ENCODE measurements at regions not wholly inside any gene's neighbourhood (a gene's known extent, or its start where the extent isn't known, plus 50 kb on each side); places are given as distances from the start of the nearest gene placed in this dataset.

DNA sequence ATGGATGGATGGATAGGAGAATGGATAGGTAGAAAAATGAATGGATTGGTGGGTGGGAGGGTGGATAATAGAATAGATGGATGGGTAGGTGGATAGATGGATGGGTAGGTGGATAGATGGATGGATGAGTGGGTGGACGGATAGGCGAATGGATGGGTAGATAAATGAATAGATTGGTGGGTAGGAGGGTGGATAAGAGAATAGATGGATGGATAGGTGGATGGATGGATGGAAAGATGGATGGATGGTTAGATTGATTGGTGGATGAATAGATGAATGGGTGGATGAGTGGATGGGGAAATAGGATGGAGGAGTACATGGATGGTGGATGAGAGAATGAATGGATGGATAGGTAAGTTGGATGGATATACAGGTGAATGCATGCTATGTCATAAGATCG, 110.5 kb downstream of the CEBPB start:
- no peak for DNase-seq (ENCODE audit: low spot score)

DNA sequence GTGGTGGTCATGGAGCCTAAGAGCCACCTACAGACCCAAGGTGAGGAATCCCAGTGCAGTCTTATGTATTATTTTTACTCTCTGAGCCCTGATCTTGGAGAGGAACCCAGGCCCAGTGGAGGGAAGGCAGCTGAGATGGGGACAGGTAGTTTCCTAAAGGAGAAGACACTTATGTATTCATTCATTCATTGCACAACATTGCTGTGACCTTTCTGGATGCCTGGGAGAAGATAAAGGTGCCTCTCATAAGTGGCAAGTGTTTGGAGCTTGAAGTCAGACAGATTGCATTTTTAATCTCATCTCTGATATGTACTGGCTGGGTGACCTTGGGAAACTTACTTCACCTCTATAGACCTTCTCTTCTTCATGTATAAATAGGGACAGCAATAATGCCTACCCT, 111.1 kb downstream of the CEBPB start:
- no peak for DNase-seq (ENCODE audit: low spot score)

DNA sequence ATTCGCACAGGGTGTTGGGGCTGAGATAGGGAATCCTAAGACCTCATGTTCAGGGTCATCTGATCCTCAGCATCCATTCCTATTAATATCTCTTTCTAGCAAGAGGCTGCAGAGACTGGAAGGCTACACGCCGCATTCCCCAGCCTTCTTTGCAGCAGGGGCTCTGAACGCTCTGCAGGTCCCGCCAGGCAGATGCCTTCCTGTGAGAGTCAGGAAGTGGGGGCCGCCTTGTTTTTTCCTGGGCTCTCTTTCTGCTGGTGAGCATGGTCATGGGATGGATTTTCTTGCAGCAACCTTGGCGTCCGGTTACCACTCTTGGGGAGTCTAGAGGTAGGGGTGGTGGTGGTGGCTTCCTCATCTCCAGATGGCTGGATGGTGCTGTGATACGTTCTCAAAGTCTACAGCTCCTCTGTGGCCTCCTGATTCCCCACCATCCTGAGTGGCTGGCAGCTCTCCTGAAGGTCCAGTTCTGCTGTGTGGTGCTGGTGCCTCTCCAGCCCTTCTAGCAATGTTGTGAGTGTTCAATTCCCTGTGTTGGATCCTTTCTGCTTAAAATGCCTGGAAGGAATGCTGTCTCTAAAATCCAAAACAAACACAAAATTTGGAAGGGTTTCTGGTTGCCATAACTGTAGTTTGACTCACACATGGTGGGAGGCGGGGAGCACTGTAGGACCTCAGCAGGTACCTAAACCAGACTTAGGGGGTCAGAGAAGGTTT, 111.9 kb downstream of the CEBPB start:
- peak; percentile 37 for DNase-seq (ENCODE audit: low spot score)

- DNase-seq (ENCODE audit: low spot score) = peak; percentile 45
Observed at GRCh38 chr20:50303573-50304500, 113.2 kb downstream of the CEBPB start.

GRCh38 chr20:50304501-50304856, 113.8 kb downstream of the CEBPB start:
- DNase-seq (ENCODE audit: low spot score) = peak; percentile 86

- peak; percentile 94 for DNase-seq (ENCODE audit: low spot score)
Observed at GRCh38 chr20:50304923-50305635, 114.4 kb downstream of the CEBPB start.

- DNase-seq (ENCODE audit: low spot score) = peak; percentile 40
Observed at GRCh38 chr20:50305636-50306477, 115.2 kb downstream of the CEBPB start.

GRCh38 chr20:50306478-50307423, 116.1 kb downstream of the CEBPB start:
- DNase-seq (ENCODE audit: low spot score) = no peak

DNA sequence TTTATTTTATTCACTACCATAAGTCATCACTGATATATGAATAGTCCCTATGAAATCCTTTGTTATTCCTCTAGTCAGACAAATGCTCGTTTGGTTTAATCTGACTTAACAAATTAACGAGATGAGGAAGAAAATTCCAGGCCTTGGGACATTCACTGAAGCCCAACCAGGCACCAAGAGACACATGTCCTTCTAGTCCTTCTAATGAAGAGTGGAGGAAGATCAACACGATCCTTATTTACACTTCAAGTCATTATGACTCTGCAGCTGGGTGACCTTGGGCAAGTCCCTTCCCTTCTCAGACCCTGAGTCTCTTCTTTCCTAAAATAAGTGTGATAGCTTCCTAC, 117.5 kb downstream of the CEBPB start:
- DNase-seq (ENCODE audit: low spot score) = no peak

DNA sequence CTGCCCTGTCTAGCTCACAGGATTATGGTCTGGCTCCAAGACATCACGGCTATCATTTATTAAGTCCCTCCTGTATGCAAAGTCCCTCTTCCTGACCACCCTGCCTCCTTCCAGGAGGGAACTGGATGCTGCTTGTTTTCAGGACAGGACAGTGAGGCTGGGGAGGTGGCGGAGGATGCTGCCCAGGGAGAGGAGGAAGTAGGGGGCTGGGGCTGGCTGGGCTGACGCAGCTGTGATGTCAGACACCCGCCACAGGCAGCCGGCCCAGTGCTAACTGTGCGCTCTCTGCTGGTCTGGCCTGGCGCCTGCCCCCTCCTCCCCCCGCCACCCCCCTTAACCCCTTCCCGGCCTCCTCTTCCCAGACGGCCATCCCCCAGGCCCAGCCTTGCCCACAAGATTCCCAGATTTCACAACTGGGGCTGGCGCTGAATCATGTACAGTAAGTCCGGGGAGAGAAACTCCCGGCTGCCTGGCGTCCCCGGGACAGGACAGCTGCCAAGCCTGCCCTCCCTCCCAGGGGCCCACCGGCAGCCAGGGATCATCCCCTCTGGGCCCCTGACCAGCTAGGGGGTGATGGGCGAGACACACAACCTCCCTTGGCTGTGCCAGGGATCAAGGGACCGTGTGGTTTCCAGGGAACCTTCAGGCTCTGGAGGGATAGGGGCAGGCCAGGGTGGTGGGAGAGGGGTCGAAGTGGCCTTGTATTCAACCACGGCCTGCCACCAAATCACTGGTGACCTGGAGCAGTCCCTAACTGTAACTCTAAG, 118.1 kb downstream of the CEBPB start:
- DNase-seq (ENCODE audit: low spot score) = peak; percentile 93

- DNase-seq (ENCODE audit: low spot score) = no peak
Observed at GRCh38 chr20:50309280-50309763, 118.7 kb downstream of the CEBPB start.

GRCh38 chr20:50309764-50310672, 119.4 kb downstream of the CEBPB start:
- DNase-seq (ENCODE audit: low spot score) = no peak

DNA sequence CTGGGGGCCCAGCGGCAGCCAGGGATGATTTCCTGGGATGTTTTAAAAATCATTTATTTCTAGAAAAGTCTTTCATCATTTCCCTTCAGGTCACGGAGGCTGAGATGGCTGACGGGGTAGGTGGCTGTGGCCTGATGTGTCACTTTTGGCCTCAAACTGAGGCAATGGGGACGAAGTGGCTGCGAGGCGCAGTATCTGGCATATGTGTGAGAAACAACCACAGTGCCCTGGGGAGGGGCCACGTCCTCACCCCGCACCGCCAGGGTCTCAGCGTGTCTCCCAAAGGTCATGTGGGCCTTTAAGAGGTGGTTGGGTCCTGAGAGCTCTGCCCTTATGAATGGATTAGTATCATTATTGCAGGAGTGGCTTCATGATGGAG, 120.0 kb downstream of the CEBPB start:
- no peak for DNase-seq (ENCODE audit: low spot score)

- no peak for DNase-seq (ENCODE audit: low spot score)
Observed at GRCh38 chr20:50311308-50312001, 120.8 kb downstream of the CEBPB start.

- no peak for DNase-seq (ENCODE audit: low spot score)
Observed at GRCh38 chr20:50312002-50312681, 121.5 kb downstream of the CEBPB start.

GRCh38 chr20:50312682-50313521, 122.3 kb downstream of the CEBPB start:
- peak; percentile 86 for DNase-seq (ENCODE audit: low spot score)

- DNase-seq (ENCODE audit: low spot score) = no peak
Observed at GRCh38 chr20:50313522-50313820, 122.8 kb downstream of the CEBPB start.

All from AG08395 (cell line).